Activated CD4-positive, alpha-beta T cell treated with anti-CD3 and anti-CD28 coated beads for 36 hours (primary cell): ENCODE measurements at regions not wholly inside any gene's neighbourhood (a gene's known extent, or its start where the extent isn't known, plus 50 kb on each side); places are given as distances from the start of the nearest gene placed in this dataset.

Experiments used
- ATAC-seq: fragments of 200-7000 bp; cut with Tn5 transposase; one replicate; pipeline ENCODE4 v1.10.0; 2021; ENCODE audit warnings: mild to moderate bottlenecking, moderate library complexity
- CTCF ChIA-PET: fragments of 350-600 bp; sonication (Branson Sonifier 250); formaldehyde crosslinking; loops from one replicate; lab custom pipeline; 2021; ENCODE audit warnings: antibody characterized with exemption; lab: Charles Lee
- POLR2A ChIA-PET: fragments of 350-600 bp; sonication (Branson Sonifier 250); formaldehyde crosslinking; loops from one replicate; lab custom pipeline; 2021; ENCODE audit warnings: antibody characterized with exemption, inconsistent platforms; lab: Charles Lee
- DNase-seq: peaks from one replicate; pipeline ENCODE4 v3.0.0-alpha.2; 2020
- H3K27ac Mint-ChIP-seq: one replicate; pipeline ENCODE4 v1.8.0; 2021; ENCODE audit warnings: mixed read lengths
- H3K27me3 Mint-ChIP-seq: one replicate; pipeline ENCODE4 v1.8.0; 2021; ENCODE audit warnings: mixed read lengths
- H3K36me3 Mint-ChIP-seq: one replicate; pipeline ENCODE4 v1.8.0; 2021; ENCODE audit warnings: low read depth, mixed read lengths
- H3K4me1 Mint-ChIP-seq: one replicate; pipeline ENCODE4 v1.8.0; 2021; ENCODE audit warnings: mixed read lengths
- H3K4me3 Mint-ChIP-seq: one replicate; pipeline ENCODE4 v1.8.0; 2021; ENCODE audit warnings: mild to moderate bottlenecking, moderate library complexity, mixed read lengths
- H3K9me3 Mint-ChIP-seq: one replicate; pipeline ENCODE4 v1.8.0; 2021; ENCODE audit warnings: low read depth, mixed read lengths
- intact Hi-C, 2 experiments: fragments of 100-400 bp; cut with DNase I in 1 of 2; cut with micrococcal nuclease in 1 of 2; formaldehyde crosslinking; loops; one replicate each; pipeline versions ENCODE4 v1.14.2 to v1.15.1; 2022 to 2024; cut with DNase I, micrococcal nuclease

DNA sequence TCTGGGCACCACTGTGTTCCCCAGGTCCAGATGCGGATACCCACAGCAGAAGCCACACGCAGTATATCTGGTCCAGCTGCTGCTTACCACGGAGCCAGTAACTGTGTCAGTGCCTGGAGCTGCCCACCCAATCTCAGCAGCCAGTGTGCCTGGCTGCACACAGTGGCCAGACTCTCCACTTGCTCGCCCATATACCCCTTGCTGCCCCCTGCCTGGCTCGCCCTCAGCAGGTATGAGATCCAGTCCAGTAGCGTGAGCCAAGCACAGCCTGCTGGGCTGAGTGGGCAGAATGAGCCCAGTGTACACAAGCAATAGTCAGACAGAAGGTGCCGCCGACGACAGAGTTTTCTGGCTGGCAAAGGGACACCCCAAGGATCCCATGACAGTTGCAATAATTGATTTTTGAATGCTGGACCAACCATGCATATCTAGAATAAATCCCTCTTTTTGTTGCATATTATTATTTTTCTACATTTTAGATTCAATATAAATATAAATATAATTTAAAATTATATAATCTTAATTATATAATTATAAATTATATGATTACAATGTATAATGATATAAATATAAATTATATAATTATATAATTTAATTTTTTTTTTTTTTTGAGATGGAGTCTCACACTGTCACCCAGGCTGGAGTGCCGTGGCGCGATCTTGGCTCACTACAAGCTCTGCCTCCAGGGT lies 918.8 kb upstream of the MIR17HG start:
- Mint-ChIP-seq H3K9me3 (peaks cover 4% of the 10 kb centered on the region), H3K4me1 (no peaks in the 10 kb centered on the region), H3K36me3 (no peaks in the 10 kb centered on the region), H3K27ac (no peak overlapping the region), H3K27me3 (no peaks in the 10 kb centered on the region), H3K4me3 (no peak overlapping the region)
- CTCF ChIA-PET, result interaction anchor here (0.7 kb wide), 1 partner anchor 318 kb away, joined by 3 read pairs; no protein-coding TSS in a partner anchor
- DNase-seq (no peak), ATAC-seq (no peak)
- POLR2A ChIA-PET, result no interaction called here
- intact Hi-C loops, result no loop called here

- Mint-ChIP-seq H3K4me3 (no peak overlapping the region), H3K9me3 (peaks cover 7% of the 10 kb centered on the region), H3K27me3 (no peaks in the 10 kb centered on the region), H3K4me1 (no peaks in the 10 kb centered on the region), H3K27ac (no peak overlapping the region), H3K36me3 (no peaks in the 10 kb centered on the region)
- DNase-seq (no peak), ATAC-seq (no peak)
- intact Hi-C loops, result no loop called here
- ChIA-PET CTCF (no interaction called here), POLR2A (no interaction called here)
Measured at GRCh38 chr13:90430127-90430526, 917.4 kb upstream of the MIR17HG start.

GRCh38 chr13:90436697-90437096 lies 910.8 kb upstream of the MIR17HG start:
- Mint-ChIP-seq H3K4me3 (no peak overlapping the region), H3K9me3 (peaks cover 6% of the 10 kb centered on the region), H3K36me3 (no peaks in the 10 kb centered on the region), H3K4me1 (no peaks in the 10 kb centered on the region), H3K27ac (no peak overlapping the region), H3K27me3 (no peaks in the 10 kb centered on the region)
- CTCF ChIA-PET, result no interaction called here
- intact Hi-C loops, result no loop called here
- POLR2A ChIA-PET, result no interaction called here
- ATAC-seq (no peak), DNase-seq (no peak)

DNA sequence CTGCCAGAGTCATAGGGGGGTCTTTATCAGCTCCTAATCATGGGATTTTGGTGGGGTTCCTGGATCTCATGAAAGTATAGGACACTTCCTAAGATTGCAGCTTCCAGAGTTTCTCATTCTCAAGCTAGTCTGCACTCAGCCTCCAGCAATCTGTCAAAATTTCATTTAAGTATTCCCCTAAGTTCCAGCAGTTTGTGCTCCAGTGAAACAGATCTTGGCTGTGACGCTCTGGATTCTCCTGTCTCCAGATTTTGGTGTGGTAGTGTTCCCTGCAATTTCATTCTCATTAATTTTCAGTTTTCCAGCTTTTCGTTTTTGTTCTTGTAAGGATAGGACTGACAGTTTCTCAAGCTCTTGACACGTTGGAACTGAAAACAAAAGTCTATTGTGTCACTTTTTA lies 908.9 kb upstream of the MIR17HG start:
- no peak overlapping the region for H3K27ac Mint-ChIP-seq
- POLR2A ChIA-PET, result no interaction called here
- no peak overlapping the region for H3K4me3 Mint-ChIP-seq
- no peaks in the 10 kb centered on the region for H3K36me3 Mint-ChIP-seq
- no peaks in the 10 kb centered on the region for H3K27me3 Mint-ChIP-seq
- CTCF ChIA-PET, result interaction anchor here (0.7 kb wide), 1 partner anchor 553 kb away, joined by 3 read pairs; no protein-coding TSS in a partner anchor
- H3K4me1 Mint-ChIP-seq, result no peaks in the 10 kb centered on the region
- H3K9me3 Mint-ChIP-seq, result peaks cover 4% of the 10 kb centered on the region
- DNase-seq (no peak), ATAC-seq (no peak)
- intact Hi-C loops, result no loop called here

DNA sequence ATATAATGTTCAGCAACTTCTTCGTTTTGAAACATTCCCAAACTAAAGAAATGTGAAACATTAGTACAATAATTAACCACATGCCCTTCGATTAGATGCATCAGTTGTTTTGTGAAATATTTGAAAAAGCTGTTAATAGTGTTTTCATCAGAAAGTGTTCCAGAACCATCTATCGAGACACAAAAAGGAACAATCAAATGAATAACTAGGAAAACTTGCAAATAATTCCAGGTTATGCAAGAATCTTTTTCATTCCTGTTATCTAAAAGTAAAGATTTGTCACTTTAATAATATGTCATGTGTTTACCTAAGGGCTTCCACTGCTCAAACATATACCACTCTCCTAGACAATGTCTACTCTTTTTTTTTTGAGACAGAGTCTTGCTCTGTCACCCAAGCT lies 904.2 kb upstream of the MIR17HG start:
- Mint-ChIP-seq H3K36me3 (no peaks in the 10 kb centered on the region), H3K27ac (no peak overlapping the region), H3K4me3 (no peak overlapping the region), H3K27me3 (no peaks in the 10 kb centered on the region), H3K4me1 (no peaks in the 10 kb centered on the region), H3K9me3 (peaks cover 1% of the 10 kb centered on the region)
- ChIA-PET POLR2A (no interaction called here), CTCF (no interaction called here)
- DNase-seq (no peak), ATAC-seq (no peak)
- intact Hi-C loops, result no loop called here

- no peaks in the 10 kb centered on the region for H3K4me1 Mint-ChIP-seq
- ATAC-seq (no peak), DNase-seq (no peak)
- H3K36me3 Mint-ChIP-seq, result no peaks in the 10 kb centered on the region
- H3K9me3 Mint-ChIP-seq, result peaks cover 5% of the 10 kb centered on the region
- intact Hi-C loops, result no loop called here
- POLR2A ChIA-PET, result no interaction called here
- CTCF ChIA-PET, result interaction anchor here (0.6 kb wide), 1 partner anchor 1469 kb away, joined by 3 read pairs; no protein-coding TSS in a partner anchor
- no peaks in the 10 kb centered on the region for H3K27me3 Mint-ChIP-seq
- no peak overlapping the region for H3K27ac Mint-ChIP-seq
- no peak overlapping the region for H3K4me3 Mint-ChIP-seq
Measured at GRCh38 chr13:90444232-90444631, 903.3 kb upstream of the MIR17HG start.

- Mint-ChIP-seq H3K4me3 (no peak overlapping the region), H3K27me3 (no peaks in the 10 kb centered on the region), H3K4me1 (no peaks in the 10 kb centered on the region), H3K9me3 (peaks cover 5% of the 10 kb centered on the region), H3K27ac (no peak overlapping the region), H3K36me3 (no peaks in the 10 kb centered on the region)
- ATAC-seq (no peak), DNase-seq (no peak)
- ChIA-PET POLR2A (no interaction called here), CTCF (no interaction called here)
- intact Hi-C loops, result no loop called here
Measured at GRCh38 chr13:90445179-90445578, 902.3 kb upstream of the MIR17HG start.

GRCh38 chr13:90447034-90447733 lies 900.3 kb upstream of the MIR17HG start:
- DNase-seq (no peak), ATAC-seq (no peak)
- Mint-ChIP-seq H3K27ac (no peak overlapping the region), H3K4me1 (no peaks in the 10 kb centered on the region), H3K4me3 (no peak overlapping the region), H3K27me3 (no peaks in the 10 kb centered on the region), H3K9me3 (peaks cover 3% of the 10 kb centered on the region), H3K36me3 (no peaks in the 10 kb centered on the region)
- ChIA-PET CTCF (no interaction called here), POLR2A (no interaction called here)
- intact Hi-C loops, result no loop called here

DNA sequence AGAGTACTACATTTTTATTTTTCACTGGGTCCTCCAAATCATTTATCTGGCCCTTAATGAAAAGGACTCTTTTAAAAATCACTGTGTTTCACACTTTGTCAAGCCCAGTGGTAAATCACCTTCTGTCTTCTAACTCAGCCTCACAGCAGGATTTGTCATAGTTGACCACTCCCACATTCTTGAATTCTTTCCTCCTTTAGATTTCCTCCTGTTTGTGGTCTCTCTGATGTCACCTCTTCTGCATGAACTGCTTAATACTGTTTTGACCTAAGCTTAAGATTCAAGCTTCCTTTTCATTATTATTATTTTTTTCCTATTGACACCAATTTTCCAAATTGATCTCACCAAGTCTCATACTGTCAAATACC lies 899.8 kb upstream of the MIR17HG start:
- CTCF ChIA-PET, result no interaction called here
- POLR2A ChIA-PET, result no interaction called here
- DNase-seq (no peak), ATAC-seq (no peak)
- Mint-ChIP-seq H3K4me3 (no peak overlapping the region), H3K9me3 (peaks cover 3% of the 10 kb centered on the region), H3K36me3 (no peaks in the 10 kb centered on the region), H3K27me3 (no peaks in the 10 kb centered on the region), H3K4me1 (no peaks in the 10 kb centered on the region), H3K27ac (no peak overlapping the region)
- intact Hi-C loops, result no loop called here

DNA sequence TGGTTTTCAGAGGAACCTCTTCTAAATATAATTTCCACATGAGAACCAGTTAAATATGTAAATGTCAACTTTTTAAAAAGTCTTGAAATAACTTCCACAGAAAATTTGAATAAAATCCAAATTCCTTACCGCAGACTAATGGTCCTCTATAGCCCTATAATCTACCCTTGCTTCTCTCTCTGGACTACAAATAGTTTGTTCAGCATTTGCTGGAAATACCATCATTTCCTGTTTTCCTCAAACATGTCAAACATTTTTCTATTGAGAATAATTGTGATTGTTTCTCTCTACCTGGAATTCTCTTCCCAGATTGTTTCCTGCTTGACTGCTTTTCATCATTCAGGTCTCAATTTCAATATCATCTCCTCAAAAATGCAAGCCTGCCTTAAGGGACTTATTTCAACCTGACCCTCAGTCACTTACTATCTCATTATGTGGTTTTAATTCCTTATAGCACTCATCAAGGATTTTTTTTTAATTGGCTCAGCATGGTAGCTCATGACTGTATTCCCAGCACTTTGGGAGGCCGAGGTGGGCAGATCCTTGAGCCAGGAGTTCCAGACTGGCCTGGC lies 898.9 kb upstream of the MIR17HG start:
- ATAC-seq, result no peak
- Mint-ChIP-seq H3K9me3 (peaks cover 3% of the 10 kb centered on the region), H3K36me3 (no peaks in the 10 kb centered on the region), H3K4me1 (no peaks in the 10 kb centered on the region), H3K27me3 (no peaks in the 10 kb centered on the region), H3K4me3 (no peak overlapping the region), H3K27ac (no peak overlapping the region)
- intact Hi-C loops, result no loop called here
- CTCF ChIA-PET, result no interaction called here
- DNase-seq, result no peak
- POLR2A ChIA-PET, result no interaction called here

- no peaks in the 10 kb centered on the region for H3K4me1 Mint-ChIP-seq
- ChIA-PET POLR2A (no interaction called here), CTCF (no interaction called here)
- peaks cover 7% of the 10 kb centered on the region for H3K9me3 Mint-ChIP-seq
- intact Hi-C loops, result no loop called here
- H3K27ac Mint-ChIP-seq, result no peak overlapping the region
- ATAC-seq (no peak), DNase-seq (no peak)
- no peaks in the 10 kb centered on the region for H3K27me3 Mint-ChIP-seq
- no peak overlapping the region for H3K4me3 Mint-ChIP-seq
- no peaks in the 10 kb centered on the region for H3K36me3 Mint-ChIP-seq
Measured at GRCh38 chr13:90453342-90453741, 894.1 kb upstream of the MIR17HG start.

- POLR2A ChIA-PET, result no interaction called here
- Mint-ChIP-seq H3K9me3 (peaks cover 3% of the 10 kb centered on the region), H3K4me3 (no peak overlapping the region), H3K36me3 (no peaks in the 10 kb centered on the region), H3K27ac (no peak overlapping the region), H3K4me1 (no peaks in the 10 kb centered on the region), H3K27me3 (no peaks in the 10 kb centered on the region)
- intact Hi-C loops, result no loop called here
- no peak for DNase-seq
- CTCF ChIA-PET, result no interaction called here
- no peak for ATAC-seq
Measured at GRCh38 chr13:90454002-90454636, 893.4 kb upstream of the MIR17HG start.
